T-helper 2 cell treated with Interferon-gamma antibody and Interleukin-4, amounts not matched to agents 5 μg/mL and 100 μg/mL, for 36 hours (primary cell): ENCODE measurements at regions not wholly inside any gene's neighbourhood (a gene's known extent, or its start where the extent isn't known, plus 50 kb on each side); places are given as distances from the start of the nearest gene placed in this dataset.

ENCODE experiments used
- DNase-seq: peaks from one replicate; pipeline ENCODE4 v3.0.0; 2021; ENCODE audit warnings: low spot score
- H3K27ac Mint-ChIP-seq: one replicate; pipeline ENCODE4 v1.8.0; 2021; ENCODE audit warnings: mild to moderate bottlenecking, mixed read lengths
- H3K27me3 Mint-ChIP-seq: one replicate; pipeline ENCODE4 v1.8.0; 2021; ENCODE audit warnings: low read depth, mixed read lengths
- H3K36me3 Mint-ChIP-seq: one replicate; pipeline ENCODE4 v1.8.0; 2021; ENCODE audit warnings: low read depth, mixed read lengths
- H3K4me1 Mint-ChIP-seq: one replicate; pipeline ENCODE4 v1.8.0; 2021; ENCODE audit warnings: low read depth, mixed read lengths
- H3K4me3 Mint-ChIP-seq: one replicate; pipeline ENCODE4 v1.8.0; 2022; ENCODE audit warnings: mild to moderate bottlenecking, moderate library complexity, mixed read lengths
- H3K9me3 Mint-ChIP-seq: one replicate; pipeline ENCODE4 v1.8.0; 2021; ENCODE audit warnings: mixed read lengths

- H3K9me3 Mint-ChIP-seq, result no peaks in the 10 kb centered on the region
- no peak for DNase-seq
- no peaks in the 10 kb centered on the region for H3K36me3 Mint-ChIP-seq
- H3K27me3 Mint-ChIP-seq, result no peaks in the 10 kb centered on the region
- H3K4me1 Mint-ChIP-seq, result no peaks in the 10 kb centered on the region
- H3K4me3 Mint-ChIP-seq, result no peak overlapping the region
- H3K27ac Mint-ChIP-seq, result no peak overlapping the region
Measured at GRCh38 chr2:71937396-71937795, 210.3 kb downstream of the CYP26B1 start.

- no peaks in the 10 kb centered on the region for H3K4me1 Mint-ChIP-seq
- no peak overlapping the region for H3K4me3 Mint-ChIP-seq
- H3K36me3 Mint-ChIP-seq, result no peaks in the 10 kb centered on the region
- no peaks in the 10 kb centered on the region for H3K9me3 Mint-ChIP-seq
- no peak overlapping the region for H3K27ac Mint-ChIP-seq
- DNase-seq, result no peak
- no peaks in the 10 kb centered on the region for H3K27me3 Mint-ChIP-seq
Measured at GRCh38 chr2:71936076-71937030, 211.3 kb downstream of the CYP26B1 start.

GRCh38 chr2:71935262-71935848 is 212.3 kb downstream of the CYP26B1 start:
- DNase-seq, result no peak
- no peaks in the 10 kb centered on the region for H3K4me1 Mint-ChIP-seq
- no peaks in the 10 kb centered on the region for H3K36me3 Mint-ChIP-seq
- H3K27ac Mint-ChIP-seq, result no peak overlapping the region
- H3K9me3 Mint-ChIP-seq, result no peaks in the 10 kb centered on the region
- no peaks in the 10 kb centered on the region for H3K27me3 Mint-ChIP-seq
- H3K4me3 Mint-ChIP-seq, result no peak overlapping the region

- Mint-ChIP-seq H3K27ac (no peak overlapping the region), H3K36me3 (no peaks in the 10 kb centered on the region), H3K4me1 (no peaks in the 10 kb centered on the region), H3K27me3 (no peaks in the 10 kb centered on the region), H3K9me3 (no peaks in the 10 kb centered on the region), H3K4me3 (no peak overlapping the region)
- DNase-seq, result no peak
Measured at GRCh38 chr2:71934595-71935261, 212.9 kb downstream of the CYP26B1 start.

- H3K4me1 Mint-ChIP-seq, result no peaks in the 10 kb centered on the region
- no peak for DNase-seq
- no peak overlapping the region for H3K27ac Mint-ChIP-seq
- no peaks in the 10 kb centered on the region for H3K36me3 Mint-ChIP-seq
- no peaks in the 10 kb centered on the region for H3K27me3 Mint-ChIP-seq
- no peaks in the 10 kb centered on the region for H3K9me3 Mint-ChIP-seq
- H3K4me3 Mint-ChIP-seq, result no peak overlapping the region
Measured at GRCh38 chr2:71934320-71934593, 213.4 kb downstream of the CYP26B1 start.

- no peaks in the 10 kb centered on the region for H3K9me3 Mint-ChIP-seq
- no peaks in the 10 kb centered on the region for H3K4me1 Mint-ChIP-seq
- no peak overlapping the region for H3K27ac Mint-ChIP-seq
- no peak overlapping the region for H3K4me3 Mint-ChIP-seq
- no peaks in the 10 kb centered on the region for H3K27me3 Mint-ChIP-seq
- H3K36me3 Mint-ChIP-seq, result no peaks in the 10 kb centered on the region
- DNase-seq, result no peak
Measured at GRCh38 chr2:71933467-71934319, 214.0 kb downstream of the CYP26B1 start.

- no peaks in the 10 kb centered on the region for H3K4me1 Mint-ChIP-seq
- no peaks in the 10 kb centered on the region for H3K36me3 Mint-ChIP-seq
- no peak for DNase-seq
- no peak overlapping the region for H3K4me3 Mint-ChIP-seq
- H3K27ac Mint-ChIP-seq, result no peak overlapping the region
- no peaks in the 10 kb centered on the region for H3K27me3 Mint-ChIP-seq
- no peaks in the 10 kb centered on the region for H3K9me3 Mint-ChIP-seq
Measured at GRCh38 chr2:71932780-71933466, 214.7 kb downstream of the CYP26B1 start.

- DNase-seq, result no peak
- Mint-ChIP-seq H3K4me1 (no peaks in the 10 kb centered on the region), H3K4me3 (no peak overlapping the region)
Measured at GRCh38 chr2:71932037-71932779, 215.5 kb downstream of the CYP26B1 start.

GRCh38 chr2:71930049-71930681 is 217.5 kb downstream of the CYP26B1 start:
- no peak for DNase-seq
- no peak overlapping the region for H3K4me3 Mint-ChIP-seq

More at GRCh38 chr2:71932037-71932779, 215.5 kb downstream of the CYP26B1 start:
- no peaks in the 10 kb centered on the region for H3K27me3 Mint-ChIP-seq
- H3K36me3 Mint-ChIP-seq, result no peaks in the 10 kb centered on the region
- no peak overlapping the region for H3K27ac Mint-ChIP-seq
- H3K9me3 Mint-ChIP-seq, result no peaks in the 10 kb centered on the region

GRCh38 chr2:71929482-71929772 is 218.2 kb downstream of the CYP26B1 start:
- Mint-ChIP-seq H3K36me3 (no peaks in the 10 kb centered on the region), H3K9me3 (no peaks in the 10 kb centered on the region), H3K4me1 (no peaks in the 10 kb centered on the region), H3K27me3 (no peaks in the 10 kb centered on the region), H3K4me3 (no peak overlapping the region), H3K27ac (no peak overlapping the region)
- no peak for DNase-seq

More at GRCh38 chr2:71930049-71930681, 217.5 kb downstream of the CYP26B1 start:
- no peaks in the 10 kb centered on the region for H3K27me3 Mint-ChIP-seq
- H3K36me3 Mint-ChIP-seq, result no peaks in the 10 kb centered on the region
- no peak overlapping the region for H3K27ac Mint-ChIP-seq
- H3K9me3 Mint-ChIP-seq, result no peaks in the 10 kb centered on the region
- no peaks in the 10 kb centered on the region for H3K4me1 Mint-ChIP-seq

- H3K27ac Mint-ChIP-seq, result no peak overlapping the region
- no peak for DNase-seq
- H3K36me3 Mint-ChIP-seq, result no peaks in the 10 kb centered on the region
- no peaks in the 10 kb centered on the region for H3K9me3 Mint-ChIP-seq
- H3K4me1 Mint-ChIP-seq, result no peaks in the 10 kb centered on the region
- no peaks in the 10 kb centered on the region for H3K27me3 Mint-ChIP-seq
- H3K4me3 Mint-ChIP-seq, result no peak overlapping the region
Measured at GRCh38 chr2:71928734-71929481, 218.8 kb downstream of the CYP26B1 start.
